WI38 (cell line): ENCODE measurements at regions not wholly inside any gene's neighbourhood (a gene's known extent, or its start where the extent isn't known, plus 50 kb on each side); places are given as distances from the start of the nearest gene placed in this dataset.

Source experiments
- H3K4me3 ChIP-seq: 2 replicates; pipeline ENCODE4 v1.5.1; 2011; ENCODE audit warnings: low read depth, mild to moderate bottlenecking, control low read depth, low read length
- CTCF ChIP-seq: IDR thresholded peaks from 2 replicates; pipeline ENCODE4 v1.5.1; 2012; ENCODE audit warnings: low read depth, mild to moderate bottlenecking, control low read depth, low read length

- no peak for TF ChIP-seq CTCF
- H3K4me3 ChIP-seq = no peak overlapping the region
Observed at GRCh38 chr6:163691049-163691448, 276.5 kb downstream of the QKI start.

- TF ChIP-seq CTCF = no peak
- H3K4me3 ChIP-seq = no peak overlapping the region
Observed at GRCh38 chr6:163688739-163689362, 274.3 kb downstream of the QKI start.

GRCh38 chr6:163687075-163687474, 272.6 kb downstream of the QKI start:
- no peak overlapping the region for H3K4me3 ChIP-seq
- no peak for TF ChIP-seq CTCF

- no peak overlapping the region for H3K4me3 ChIP-seq
- no peak for TF ChIP-seq CTCF
Observed at GRCh38 chr6:163686301-163686700, 271.8 kb downstream of the QKI start.

GRCh38 chr6:163683105-163683622, 268.6 kb downstream of the QKI start:
- H3K4me3 ChIP-seq = no peak overlapping the region
- no peak for TF ChIP-seq CTCF

GRCh38 chr6:163679753-163680152, 265.2 kb downstream of the QKI start:
- TF ChIP-seq CTCF = no peak

GRCh38 chr6:163679012-163679660, 264.6 kb downstream of the QKI start:
- TF ChIP-seq CTCF = no peak
- no peak overlapping the region for H3K4me3 ChIP-seq

More at GRCh38 chr6:163679753-163680152, 265.2 kb downstream of the QKI start:
- no peak overlapping the region for H3K4me3 ChIP-seq
